ENCODE measurements at regions not wholly inside any gene's neighbourhood (a gene's known extent, or its start where the extent isn't known, plus 50 kb on each side); places are given as distances from the start of the nearest gene placed in this dataset.
"Not testable (repeated sequence)": the region's sequence is repeated elsewhere in the genome, so short reads cannot be mapped to it uniquely, and the experiment has no call there.

- H3K27me3 ChIP-seq (ENCODE audit: insufficient read depth, low read length); H3K79me2 ChIP-seq (ENCODE audit: control insufficient read depth, insufficient read depth, low read length, unreplicated experiment); H3K27ac ChIP-seq (ENCODE audit: low read depth, low read length); H2AFZ ChIP-seq (ENCODE audit: low read length, unreplicated experiment); H3K4me1 ChIP-seq (ENCODE audit: control insufficient read depth, insufficient read depth, low read length, unreplicated experiment); H3K4me3 ChIP-seq (ENCODE audit: low read depth, low read length); H3K36me3 ChIP-seq (ENCODE audit: insufficient read depth, low read length): not testable (repeated sequence)
These were observed 144.8 kb upstream of the XIRP2 start for GRCh38 chr2:166743482-166743881.

- Histone ChIP-seq H2AFZ (ENCODE audit: low read length, unreplicated experiment) (no peak overlapping the region), H3K79me2 (ENCODE audit: control insufficient read depth, insufficient read depth, low read length, unreplicated experiment) (no peaks in the 10 kb centered on the region), H3K4me1 (ENCODE audit: control insufficient read depth, insufficient read depth, low read length, unreplicated experiment) (no peaks in the 10 kb centered on the region), H3K27ac (ENCODE audit: low read depth, low read length) (no peak overlapping the region), H3K36me3 (ENCODE audit: insufficient read depth, low read length) (no peaks in the 10 kb centered on the region), H3K27me3 (ENCODE audit: insufficient read depth, low read length) (peaks cover 34% of the 10 kb centered on the region; the same call in 1 of the 2 replicates), H3K4me3 (ENCODE audit: low read depth, low read length) (no peak overlapping the region)
These were observed 161.2 kb upstream of the XIRP2 start for GRCh38 chr2:166727095-166727494.

GRCh38 chr2:166725927-166726924 lies 162.1 kb upstream of the XIRP2 start:
- Histone ChIP-seq H3K36me3 (ENCODE audit: insufficient read depth, low read length) (no peaks in the 10 kb centered on the region), H3K4me1 (ENCODE audit: control insufficient read depth, insufficient read depth, low read length, unreplicated experiment) (no peaks in the 10 kb centered on the region), H2AFZ (ENCODE audit: low read length, unreplicated experiment) (no peak overlapping the region), H3K4me3 (ENCODE audit: low read depth, low read length) (no peak overlapping the region), H3K79me2 (ENCODE audit: control insufficient read depth, insufficient read depth, low read length, unreplicated experiment) (no peaks in the 10 kb centered on the region), H3K27ac (ENCODE audit: low read depth, low read length) (no peak overlapping the region), H3K27me3 (ENCODE audit: insufficient read depth, low read length) (peaks cover 34% of the 10 kb centered on the region; the same call in 1 of the 2 replicates)

GRCh38 chr2:166716968-166717367 lies 171.3 kb upstream of the XIRP2 start:
- Histone ChIP-seq H3K27ac (ENCODE audit: low read depth, low read length) (no peak overlapping the region), H3K4me1 (ENCODE audit: control insufficient read depth, insufficient read depth, low read length, unreplicated experiment) (no peaks in the 10 kb centered on the region), H3K4me3 (ENCODE audit: low read depth, low read length) (no peak overlapping the region), H3K79me2 (ENCODE audit: control insufficient read depth, insufficient read depth, low read length, unreplicated experiment) (no peaks in the 10 kb centered on the region), H3K27me3 (ENCODE audit: insufficient read depth, low read length) (0 out of 2 replicates have a peak, but pooled peaks cover 4% of the 10 kb centered on the region), H2AFZ (ENCODE audit: low read length, unreplicated experiment) (no peak overlapping the region), H3K36me3 (ENCODE audit: insufficient read depth, low read length) (no peaks in the 10 kb centered on the region)

GRCh38 chr2:166700079-166700478 lies 188.2 kb upstream of the XIRP2 start:
- no peak overlapping the region for H3K4me3 ChIP-seq (ENCODE audit: low read depth, low read length)
- H2AFZ ChIP-seq (ENCODE audit: low read length, unreplicated experiment), result no peak overlapping the region
- H3K27me3 ChIP-seq (ENCODE audit: insufficient read depth, low read length), result no peaks in the 10 kb centered on the region
- no peaks in the 10 kb centered on the region for H3K79me2 ChIP-seq (ENCODE audit: control insufficient read depth, insufficient read depth, low read length, unreplicated experiment)
- no peaks in the 10 kb centered on the region for H3K36me3 ChIP-seq (ENCODE audit: insufficient read depth, low read length)
- no peak overlapping the region for H3K27ac ChIP-seq (ENCODE audit: low read depth, low read length)
- no peaks in the 10 kb centered on the region for H3K4me1 ChIP-seq (ENCODE audit: control insufficient read depth, insufficient read depth, low read length, unreplicated experiment)

GRCh38 chr2:166695154-166695553 lies 193.1 kb upstream of the XIRP2 start:
- Histone ChIP-seq H3K27ac (ENCODE audit: low read depth, low read length) (no peak overlapping the region), H3K27me3 (ENCODE audit: insufficient read depth, low read length) (no peaks in the 10 kb centered on the region), H3K79me2 (ENCODE audit: control insufficient read depth, insufficient read depth, low read length, unreplicated experiment) (no peaks in the 10 kb centered on the region), H2AFZ (ENCODE audit: low read length, unreplicated experiment) (no peak overlapping the region), H3K4me3 (ENCODE audit: low read depth, low read length) (no peak overlapping the region), H3K4me1 (ENCODE audit: control insufficient read depth, insufficient read depth, low read length, unreplicated experiment) (no peaks in the 10 kb centered on the region), H3K36me3 (ENCODE audit: insufficient read depth, low read length) (no peaks in the 10 kb centered on the region)

- not testable (repeated sequence) for H3K36me3 ChIP-seq (ENCODE audit: insufficient read depth, low read length); H3K79me2 ChIP-seq (ENCODE audit: control insufficient read depth, insufficient read depth, low read length, unreplicated experiment); H3K4me3 ChIP-seq (ENCODE audit: low read depth, low read length); H3K27me3 ChIP-seq (ENCODE audit: insufficient read depth, low read length); H2AFZ ChIP-seq (ENCODE audit: low read length, unreplicated experiment); H3K27ac ChIP-seq (ENCODE audit: low read depth, low read length); H3K4me1 ChIP-seq (ENCODE audit: control insufficient read depth, insufficient read depth, low read length, unreplicated experiment)
These were observed 192.0 kb upstream of the SCN7A start for GRCh38 chr2:166686057-166686456.

- Histone ChIP-seq H3K4me3 (ENCODE audit: low read depth, low read length) (no peak overlapping the region), H3K27ac (ENCODE audit: low read depth, low read length) (no peak overlapping the region), H3K36me3 (ENCODE audit: insufficient read depth, low read length) (no peaks in the 10 kb centered on the region), H2AFZ (ENCODE audit: low read length, unreplicated experiment) (no peak overlapping the region), H3K79me2 (ENCODE audit: control insufficient read depth, insufficient read depth, low read length, unreplicated experiment) (no peaks in the 10 kb centered on the region), H3K4me1 (ENCODE audit: control insufficient read depth, insufficient read depth, low read length, unreplicated experiment) (no peaks in the 10 kb centered on the region), H3K27me3 (ENCODE audit: insufficient read depth, low read length) (no peaks in the 10 kb centered on the region)
These were observed 183.9 kb upstream of the SCN7A start for GRCh38 chr2:166677996-166678395.

- H3K27ac ChIP-seq (ENCODE audit: low read depth, low read length), result no peak overlapping the region
These were observed 182.7 kb upstream of the SCN7A start for GRCh38 chr2:166676716-166677115.

GRCh38 chr2:166675553-166675952 lies 181.5 kb upstream of the SCN7A start:
- peaks cover 7% of the 10 kb centered on the region; the same call in 1 of the 2 replicates for H3K27me3 ChIP-seq (ENCODE audit: insufficient read depth, low read length)
- H3K36me3 ChIP-seq (ENCODE audit: insufficient read depth, low read length), result no peaks in the 10 kb centered on the region
- H2AFZ ChIP-seq (ENCODE audit: low read length, unreplicated experiment), result no peak overlapping the region
- no peak overlapping the region for H3K27ac ChIP-seq (ENCODE audit: low read depth, low read length)
- H3K79me2 ChIP-seq (ENCODE audit: control insufficient read depth, insufficient read depth, low read length, unreplicated experiment), result no peaks in the 10 kb centered on the region
- no peaks in the 10 kb centered on the region for H3K4me1 ChIP-seq (ENCODE audit: control insufficient read depth, insufficient read depth, low read length, unreplicated experiment)
- no peak overlapping the region for H3K4me3 ChIP-seq (ENCODE audit: low read depth, low read length)

More at GRCh38 chr2:166676716-166677115, 182.7 kb upstream of the SCN7A start:
- H3K4me1 ChIP-seq (ENCODE audit: control insufficient read depth, insufficient read depth, low read length, unreplicated experiment), result no peaks in the 10 kb centered on the region
- no peaks in the 10 kb centered on the region for H3K36me3 ChIP-seq (ENCODE audit: insufficient read depth, low read length)
- no peak overlapping the region for H3K4me3 ChIP-seq (ENCODE audit: low read depth, low read length)
- no peaks in the 10 kb centered on the region for H3K79me2 ChIP-seq (ENCODE audit: control insufficient read depth, insufficient read depth, low read length, unreplicated experiment)
- peaks cover 4% of the 10 kb centered on the region; the same call in 1 of the 2 replicates for H3K27me3 ChIP-seq (ENCODE audit: insufficient read depth, low read length)
- H2AFZ ChIP-seq (ENCODE audit: low read length, unreplicated experiment), result no peak overlapping the region

- H3K79me2 ChIP-seq (ENCODE audit: control insufficient read depth, insufficient read depth, low read length, unreplicated experiment), result no peaks in the 10 kb centered on the region
- H3K4me3 ChIP-seq (ENCODE audit: low read depth, low read length), result no peak overlapping the region
- no peaks in the 10 kb centered on the region for H3K4me1 ChIP-seq (ENCODE audit: control insufficient read depth, insufficient read depth, low read length, unreplicated experiment)
- peaks cover 7% of the 10 kb centered on the region; the same call in 1 of the 2 replicates for H3K27me3 ChIP-seq (ENCODE audit: insufficient read depth, low read length)
- no peak overlapping the region for H3K27ac ChIP-seq (ENCODE audit: low read depth, low read length)
- H3K36me3 ChIP-seq (ENCODE audit: insufficient read depth, low read length), result no peaks in the 10 kb centered on the region
- H2AFZ ChIP-seq (ENCODE audit: low read length, unreplicated experiment), result no peak overlapping the region
These were observed 179.9 kb upstream of the SCN7A start for GRCh38 chr2:166673986-166674385.
